ENCODE measurements at regions not wholly inside any gene's neighbourhood (a gene's known extent, or its start where the extent isn't known, plus 50 kb on each side); places are given as distances from the start of the nearest gene placed in this dataset.

- no peak for TF ChIP-seq RAD21 (IDR thresholded peaks at IDR 0.05)
- TF ChIP-seq HNF4A (conservative IDR thresholded peaks at IDR 0.05), result no peak
- no peak for TF ChIP-seq MAX (IDR thresholded peaks at IDR 0.05)
- TF ChIP-seq CTCF (IDR thresholded peaks at IDR 0.05; ENCODE audit: low read depth, low read length, missing input control), result no peak
- no peak for TF ChIP-seq JUND (IDR thresholded peaks at IDR 0.05)
- no peak for TF ChIP-seq YY1 (IDR thresholded peaks at IDR 0.05)
- no peak for TF ChIP-seq SP1 (IDR thresholded peaks at IDR 0.05)
- TF ChIP-seq REST (IDR thresholded peaks at IDR 0.05), result no peak
- TF ChIP-seq RXRA (IDR thresholded peaks at IDR 0.05), result no peak
- no peak for TF ChIP-seq TAF1 (conservative IDR thresholded peaks at IDR 0.05)
- TF ChIP-seq ZBTB33 (IDR thresholded peaks at IDR 0.05), result no peak
Observed at GRCh38 chr2:7357993-7358392, 440.8 kb downstream of the RNF144A start.
